GM18951 (cell line): ENCODE measurements at regions not wholly inside any gene's neighbourhood (a gene's known extent, or its start where the extent isn't known, plus 50 kb on each side); places are given as distances from the start of the nearest gene placed in this dataset.

Experiments used
- POLR2A ChIP-seq: IDR thresholded peaks from 4 replicates; pipeline ENCODE4 v1.6.1; 2011; ENCODE audit warnings: mild to moderate bottlenecking; ENCODE audit not compliant: insufficient read length, insufficient read depth; ENCODE audit errors: extremely low read depth
- in situ Hi-C: fragments of 300-500 bp; cut with MboI; formaldehyde crosslinking; loops from one replicate; pipeline ENCODE4 v1.12.0; 2022; ENCODE audit warnings: low sequenced_read_pairs, mixed read lengths, inconsistent platforms; ENCODE audit not compliant: unreplicated experiment

DNA sequence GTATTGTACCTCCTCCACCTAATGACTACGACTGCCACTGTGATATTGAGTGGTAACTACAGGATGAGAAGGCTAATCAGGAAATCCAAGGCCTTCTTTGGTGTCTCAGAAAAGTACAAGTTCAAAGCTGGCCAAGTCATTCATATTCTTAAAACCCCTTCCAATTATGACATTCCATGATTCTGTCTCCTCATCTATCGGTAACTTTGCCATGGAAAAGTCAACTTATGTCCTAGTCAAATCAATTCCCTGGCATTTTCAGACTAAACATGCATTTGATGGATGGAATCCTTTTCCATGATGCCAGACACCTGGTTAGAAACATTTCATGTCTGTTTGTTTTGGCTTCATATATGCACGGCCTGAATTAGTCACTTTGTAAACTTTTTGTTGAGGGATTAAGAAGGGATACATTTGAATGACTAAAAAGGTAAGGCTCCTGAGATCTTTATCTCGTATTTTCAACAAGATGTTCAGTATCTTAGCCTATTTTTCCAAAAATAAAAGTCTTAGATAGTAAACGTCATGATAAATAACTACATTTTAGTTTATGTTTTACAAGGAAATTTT lies 186.5 kb downstream of the NHLRC3 start:
- in situ Hi-C loops, result no loop called here
- no peak for TF ChIP-seq POLR2A

DNA sequence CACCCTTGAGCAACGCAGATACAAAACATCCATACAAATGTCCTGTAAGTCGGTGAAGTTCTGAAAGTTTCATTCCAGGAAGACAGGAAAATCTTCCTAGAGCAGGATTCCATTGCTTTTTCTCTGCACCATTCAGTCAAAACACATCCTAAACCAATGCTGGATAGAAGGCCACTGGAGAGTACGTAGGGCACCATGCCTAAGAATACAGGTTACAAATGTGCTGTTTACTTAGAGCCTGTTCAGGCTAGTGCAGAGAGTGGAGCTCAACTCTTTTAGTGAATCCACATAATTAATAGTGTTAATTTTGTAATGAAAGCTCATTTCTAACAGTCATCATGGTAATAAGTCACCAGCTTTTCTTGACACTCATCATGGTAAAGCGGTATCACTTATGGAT lies 187.6 kb downstream of the NHLRC3 start:
- TF ChIP-seq POLR2A, result no peak
- in situ Hi-C loops, result no loop called here

- TF ChIP-seq POLR2A, result no peak
- in situ Hi-C loops, result no loop called here
These were observed 188.1 kb downstream of the NHLRC3 start for GRCh38 chr13:39226359-39226758.

GRCh38 chr13:39232401-39232980 lies 194.2 kb downstream of the NHLRC3 start:
- in situ Hi-C loops, result no loop called here
- no peak for TF ChIP-seq POLR2A

- TF ChIP-seq POLR2A, result no peak
- in situ Hi-C loops, result no loop called here
These were observed 194.7 kb downstream of the NHLRC3 start for GRCh38 chr13:39232999-39233398.

DNA sequence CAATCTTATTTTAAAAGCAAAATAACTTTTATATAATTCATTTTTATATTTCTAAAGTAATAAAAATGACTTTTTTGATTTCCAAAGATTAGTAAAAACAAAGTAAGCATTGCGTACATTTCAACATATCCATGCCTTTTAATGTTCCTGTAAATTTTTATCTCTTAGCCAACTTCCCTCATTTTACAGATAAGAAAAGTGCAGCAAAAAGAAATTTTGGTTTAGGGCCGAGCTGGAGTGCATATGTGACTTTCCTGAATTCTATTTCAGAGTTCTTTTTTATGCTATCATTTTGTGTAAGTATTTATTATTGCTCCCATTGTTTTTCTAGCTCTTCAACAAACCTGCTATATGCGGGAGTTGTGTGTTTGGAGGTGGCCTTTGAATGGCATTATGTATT lies 195.3 kb downstream of the NHLRC3 start:
- TF ChIP-seq POLR2A, result no peak
- in situ Hi-C loops, result no loop called here

DNA sequence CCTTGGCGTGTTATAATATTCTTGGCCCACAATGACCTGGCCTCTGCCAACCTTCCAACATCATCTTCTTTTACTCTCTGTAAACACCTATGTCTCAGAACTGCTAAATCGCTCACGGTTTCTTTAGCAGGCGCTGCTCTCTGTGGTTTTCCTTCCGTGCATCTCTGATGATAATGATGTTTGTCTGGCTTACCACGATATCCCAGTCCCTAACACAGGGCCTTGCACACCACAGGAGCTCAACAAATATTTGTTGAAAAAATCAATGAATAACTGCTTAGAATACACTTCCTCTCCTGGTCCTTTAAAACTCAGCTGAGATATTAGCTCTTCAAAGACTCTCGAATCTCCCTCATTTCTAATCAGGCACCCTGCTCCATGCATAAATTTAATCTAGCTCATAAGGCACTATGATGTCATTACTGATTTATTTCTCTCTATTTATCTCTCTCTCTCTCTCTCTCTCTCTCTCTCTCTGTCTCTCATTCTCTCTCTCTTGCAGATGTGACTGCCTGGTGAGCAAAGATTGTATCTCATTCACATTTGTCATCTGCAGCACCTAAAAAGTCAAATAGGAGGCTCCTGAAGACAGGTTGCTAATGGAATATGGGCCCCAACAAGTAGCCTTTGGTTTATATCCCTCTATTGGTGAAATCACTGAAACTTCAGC lies 206.4 kb downstream of the NHLRC3 start:
- in situ Hi-C loops, result no loop called here
- TF ChIP-seq POLR2A, result no peak

GRCh38 chr13:39245688-39246087 lies 207.4 kb downstream of the NHLRC3 start:
- TF ChIP-seq POLR2A, result no peak
- in situ Hi-C loops, result no loop called here

GRCh38 chr13:39249982-39250381 lies 211.7 kb downstream of the NHLRC3 start:
- no peak for TF ChIP-seq POLR2A
- in situ Hi-C loops, result no loop called here

GRCh38 chr13:39250440-39250839 lies 212.2 kb downstream of the NHLRC3 start:
- in situ Hi-C loops, result no loop called here
- no peak for TF ChIP-seq POLR2A

DNA sequence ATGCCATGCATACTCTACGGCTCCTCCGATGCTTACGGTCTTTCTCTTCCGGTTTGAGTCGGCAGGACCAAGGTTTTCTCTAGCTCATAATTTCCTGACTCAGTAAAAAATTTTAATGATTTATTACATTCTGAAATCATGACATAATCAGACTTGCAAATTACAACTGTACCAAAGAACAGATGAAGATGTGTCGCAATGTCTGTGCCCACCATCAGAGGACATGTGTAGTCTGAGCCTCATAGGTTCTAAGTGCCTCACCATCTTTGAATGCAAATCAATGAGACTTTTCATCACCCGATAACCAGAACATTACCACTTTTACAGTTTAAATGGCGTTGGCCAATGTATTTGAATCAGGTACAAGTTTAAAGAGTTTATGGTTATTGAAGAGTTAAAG lies 213.1 kb downstream of the NHLRC3 start:
- in situ Hi-C loops, result no loop called here
- no peak for TF ChIP-seq POLR2A

DNA sequence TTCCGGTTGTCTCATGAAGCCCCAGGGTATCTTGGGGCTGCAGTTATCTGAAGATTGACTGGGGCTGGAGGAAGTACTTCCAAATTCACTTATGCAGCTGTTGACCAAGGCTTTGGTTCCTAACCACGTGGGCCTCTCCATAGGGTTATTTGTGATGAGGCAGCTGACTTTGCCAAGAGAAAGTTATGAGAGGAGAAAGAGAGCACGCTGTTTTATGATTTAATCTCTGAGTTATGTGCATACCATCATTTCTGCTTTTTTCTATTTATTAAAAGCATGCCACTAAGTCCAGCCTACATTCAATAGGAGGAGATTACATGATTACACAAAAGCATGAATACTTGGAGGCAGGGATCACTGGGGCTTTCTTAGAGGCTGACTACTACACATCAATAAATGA lies 215.5 kb downstream of the NHLRC3 start:
- in situ Hi-C loops, result no loop called here
- TF ChIP-seq POLR2A, result no peak

- in situ Hi-C loops, result no loop called here
- TF ChIP-seq POLR2A, result no peak
These were observed 216.3 kb downstream of the NHLRC3 start for GRCh38 chr13:39254601-39255000.

DNA sequence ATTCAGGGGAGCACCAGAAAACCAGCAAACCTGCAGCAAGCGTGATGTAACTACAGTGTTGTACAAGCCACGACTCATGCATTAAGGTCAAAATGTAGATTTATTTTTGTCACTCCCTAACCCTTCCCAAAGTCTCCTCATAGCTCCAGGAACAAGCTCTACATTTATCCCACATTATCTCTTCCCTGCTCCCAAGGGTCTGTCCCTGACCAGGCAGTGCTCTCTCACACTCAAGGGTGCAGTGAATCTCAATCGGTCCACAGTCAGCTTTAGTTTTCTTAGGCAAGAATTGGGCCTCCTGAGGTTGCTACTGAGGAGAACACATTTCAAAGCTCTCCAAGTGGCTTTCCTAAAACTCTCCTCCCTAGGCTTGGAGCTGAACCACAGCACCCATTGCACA lies 219.4 kb downstream of the NHLRC3 start:
- in situ Hi-C loops, result no loop called here
- no peak for TF ChIP-seq POLR2A
